Kidney epithelial cell (primary cell): ENCODE measurements at regions not wholly inside any gene's neighbourhood (a gene's known extent, or its start where the extent isn't known, plus 50 kb on each side); places are given as distances from the start of the nearest gene placed in this dataset.

Experiments used
- DNase-seq: peaks from one replicate; pipeline ENCODE4 v3.0.0-alpha.2; 2010; ENCODE audit warnings: low read depth
- H3K27me3 ChIP-seq: 2 replicates; pipeline ENCODE4 v1.6.0; 2011; ENCODE audit warnings: low read length; ENCODE audit not compliant: control insufficient read depth, insufficient read depth
- H3K36me3 ChIP-seq: 2 replicates; pipeline ENCODE4 v1.5.1; 2011; ENCODE audit warnings: low read length; ENCODE audit not compliant: control insufficient read depth, insufficient read depth
- H3K4me3 ChIP-seq: 2 replicates; pipeline ENCODE4 v1.5.1; 2011; ENCODE audit warnings: low read depth, mild to moderate bottlenecking, control low read depth, low read length
- TF ChIP-seq, protein P1 (sequence below): IDR thresholded peaks from 2 replicates; pipeline ENCODE4 v1.5.1; 2011; ENCODE audit warnings: mild to moderate bottlenecking, moderate library complexity, low read length, control low read depth, inconsistent platforms; ENCODE audit not compliant: insufficient read depth, poor library complexity, severe bottlenecking

- peak; percentile 78 for DNase-seq
- H3K4me3 ChIP-seq = no peak overlapping the region
- H3K36me3 ChIP-seq = no peaks in the 10 kb centered on the region
- TF ChIP-seq, protein P1, sequence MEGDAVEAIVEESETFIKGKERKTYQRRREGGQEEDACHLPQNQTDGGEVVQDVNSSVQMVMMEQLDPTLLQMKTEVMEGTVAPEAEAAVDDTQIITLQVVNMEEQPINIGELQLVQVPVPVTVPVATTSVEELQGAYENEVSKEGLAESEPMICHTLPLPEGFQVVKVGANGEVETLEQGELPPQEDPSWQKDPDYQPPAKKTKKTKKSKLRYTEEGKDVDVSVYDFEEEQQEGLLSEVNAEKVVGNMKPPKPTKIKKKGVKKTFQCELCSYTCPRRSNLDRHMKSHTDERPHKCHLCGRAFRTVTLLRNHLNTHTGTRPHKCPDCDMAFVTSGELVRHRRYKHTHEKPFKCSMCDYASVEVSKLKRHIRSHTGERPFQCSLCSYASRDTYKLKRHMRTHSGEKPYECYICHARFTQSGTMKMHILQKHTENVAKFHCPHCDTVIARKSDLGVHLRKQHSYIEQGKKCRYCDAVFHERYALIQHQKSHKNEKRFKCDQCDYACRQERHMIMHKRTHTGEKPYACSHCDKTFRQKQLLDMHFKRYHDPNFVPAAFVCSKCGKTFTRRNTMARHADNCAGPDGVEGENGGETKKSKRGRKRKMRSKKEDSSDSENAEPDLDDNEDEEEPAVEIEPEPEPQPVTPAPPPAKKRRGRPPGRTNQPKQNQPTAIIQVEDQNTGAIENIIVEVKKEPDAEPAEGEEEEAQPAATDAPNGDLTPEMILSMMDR = no peak
- H3K27me3 ChIP-seq = no peaks in the 10 kb centered on the region
Observed at GRCh38 chr3:31067004-31067403, 172.5 kb upstream of the GADL1 start.

- H3K4me3 ChIP-seq = no peak overlapping the region
- no peaks in the 10 kb centered on the region for H3K36me3 ChIP-seq
- DNase-seq = no peak
- no peaks in the 10 kb centered on the region for H3K27me3 ChIP-seq
- TF ChIP-seq, protein P1 = no peak
Observed at GRCh38 chr3:31075471-31075870, 181.0 kb upstream of the GADL1 start.

DNA sequence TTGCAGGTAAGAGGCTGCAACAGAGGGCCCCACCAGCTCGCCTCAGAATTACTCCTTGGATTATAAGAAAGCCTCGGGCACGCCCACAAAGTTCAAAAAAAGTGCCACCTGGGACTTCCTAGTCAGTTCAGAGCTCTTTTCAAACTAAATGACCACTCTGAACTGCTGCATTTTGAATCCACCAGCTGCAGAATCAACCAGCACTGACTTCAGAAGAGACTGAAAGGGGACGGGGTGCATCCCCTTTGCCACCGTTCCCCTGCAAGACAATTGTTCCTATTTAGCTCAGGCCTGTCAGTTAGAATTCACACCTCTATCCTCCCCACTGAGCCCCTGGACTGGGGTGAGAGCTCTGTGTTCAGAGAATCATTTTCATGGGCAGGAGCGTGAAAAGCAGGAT is 181.4 kb upstream of the GADL1 start:
- H3K27me3 ChIP-seq = no peaks in the 10 kb centered on the region
- TF ChIP-seq, protein P1 = no peak
- DNase-seq = no peak

DNA sequence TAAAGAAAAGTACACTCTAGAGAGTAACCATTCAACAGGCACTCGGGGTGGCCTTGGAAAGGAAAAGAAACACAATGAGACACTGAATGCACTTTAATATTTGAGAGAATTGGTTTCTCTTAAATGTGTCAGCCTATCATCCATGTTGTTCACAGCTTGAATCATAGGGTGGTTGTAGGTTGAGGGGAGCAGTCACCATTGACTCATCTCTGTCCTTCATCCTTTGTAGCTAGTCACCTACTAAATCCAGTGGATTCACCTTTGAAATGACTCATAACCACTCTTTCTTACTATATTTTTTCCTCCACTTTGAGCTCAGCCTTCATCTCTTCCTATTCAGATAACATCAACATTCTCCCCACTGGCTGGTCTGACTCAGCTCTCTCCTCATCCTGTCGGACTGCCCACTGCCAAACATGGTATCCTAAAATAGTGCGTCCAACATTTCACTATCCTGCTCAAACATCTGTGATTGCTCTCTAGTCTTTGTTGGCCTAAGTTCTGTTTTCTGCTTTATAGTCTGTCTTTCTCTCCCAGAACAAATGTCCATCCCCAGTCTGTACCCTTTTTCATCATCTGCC is 182.7 kb upstream of the GADL1 start:
- TF ChIP-seq, protein P1 = no peak
- H3K36me3 ChIP-seq = no peaks in the 10 kb centered on the region
- peak; percentile 89 for DNase-seq
- no peak overlapping the region for H3K4me3 ChIP-seq
- no peaks in the 10 kb centered on the region for H3K27me3 ChIP-seq

More for the DNA sequence above, 181.4 kb upstream of the GADL1 start:
- Histone ChIP-seq H3K4me3 (no peak overlapping the region), H3K36me3 (no peaks in the 10 kb centered on the region)

DNA sequence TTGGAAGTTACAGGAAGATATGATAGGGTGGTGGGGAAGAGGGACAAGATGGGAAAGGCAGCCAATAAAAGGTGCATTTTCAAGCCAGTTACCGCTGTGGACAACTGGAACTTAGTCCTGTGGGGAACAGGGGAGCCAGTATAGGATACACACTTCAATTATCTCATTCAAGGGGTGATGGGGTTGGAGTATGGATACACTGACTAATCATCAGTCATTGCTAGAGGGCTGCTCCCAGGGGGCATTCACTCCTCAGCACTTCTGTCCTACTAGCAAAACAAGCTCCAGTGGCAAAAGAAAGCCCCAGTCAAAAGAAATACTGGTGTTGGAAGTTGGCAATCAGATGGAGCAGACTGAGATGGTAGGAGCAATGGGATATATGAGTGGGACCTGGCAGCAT is 183.4 kb upstream of the GADL1 start:
- TF ChIP-seq, protein P1 = no peak

GRCh38 chr3:31079689-31080088 is 185.2 kb upstream of the GADL1 start:
- no peaks in the 10 kb centered on the region for H3K27me3 ChIP-seq
- TF ChIP-seq, protein P1 = no peak

More for the DNA sequence above, 183.4 kb upstream of the GADL1 start:
- Histone ChIP-seq H3K4me3 (no peak overlapping the region), H3K36me3 (no peaks in the 10 kb centered on the region), H3K27me3 (no peaks in the 10 kb centered on the region)
- DNase-seq = no peak

More at GRCh38 chr3:31079689-31080088, 185.2 kb upstream of the GADL1 start:
- DNase-seq = no peak
- no peak overlapping the region for H3K4me3 ChIP-seq
- no peaks in the 10 kb centered on the region for H3K36me3 ChIP-seq
